SIG-M5 treated with dmso at 0.1 percent for 504 hours (cell line): ENCODE measurements at regions not wholly inside any gene's neighbourhood (a gene's known extent, or its start where the extent isn't known, plus 50 kb on each side); places are given as distances from the start of the nearest gene placed in this dataset.
"Not testable (repeated sequence)": the region's sequence is repeated elsewhere in the genome, so short reads cannot be mapped to it uniquely, and the experiment has no call there.

Source experiments
- DNase-seq: peaks from one replicate; lab custom pipeline; 2025; ENCODE audit not compliant: unreplicated experiment; lab: John Stamatoyannopoulos, UW

DNA sequence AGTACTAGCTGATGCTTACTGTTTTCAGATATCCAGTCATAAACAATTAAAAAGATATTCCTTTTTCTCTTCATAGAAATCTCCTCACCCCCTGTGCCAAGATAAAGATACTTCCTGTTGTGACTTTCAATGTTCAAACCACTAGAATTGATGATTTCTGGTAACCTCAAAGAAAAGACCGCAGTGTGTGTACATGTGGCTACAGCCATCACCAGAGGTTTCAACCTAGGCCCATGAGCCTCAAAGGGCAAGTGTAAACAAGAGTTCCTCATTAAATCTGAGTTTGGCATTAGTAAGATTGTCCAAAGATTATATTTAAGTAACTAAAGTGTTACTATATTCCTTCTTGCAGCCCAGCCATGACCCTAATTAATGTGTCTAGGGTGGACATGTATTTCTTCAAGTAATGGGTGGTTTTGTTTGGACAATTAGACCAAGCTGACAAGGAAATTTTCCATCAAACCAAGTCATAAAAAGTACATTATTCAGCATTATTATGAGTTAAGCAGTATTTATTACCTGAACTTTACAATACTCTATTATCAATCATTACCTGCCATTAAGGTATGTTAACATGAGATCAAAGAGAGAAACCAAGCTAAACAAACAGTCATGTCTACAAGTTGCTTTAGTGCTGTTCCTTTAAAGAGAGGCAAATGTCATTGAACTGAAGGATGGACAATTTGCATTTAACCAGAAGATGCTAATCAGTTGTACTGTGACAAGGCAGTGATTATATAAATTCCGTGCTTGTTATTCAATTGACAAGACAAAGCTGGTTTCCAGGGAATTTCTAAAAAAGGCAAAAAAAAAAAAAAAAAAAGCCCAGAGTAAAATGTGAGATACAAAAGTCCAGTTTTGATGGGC is 382.7 kb downstream of the LNPK start:
- DNase-seq, result no peak

GRCh38 chr2:175612280-175612679 is 389.8 kb downstream of the LNPK start:
- DNase-seq, result no peak

GRCh38 chr2:175606010-175606841 is 395.8 kb downstream of the LNPK start:
- DNase-seq, result no peak

DNA sequence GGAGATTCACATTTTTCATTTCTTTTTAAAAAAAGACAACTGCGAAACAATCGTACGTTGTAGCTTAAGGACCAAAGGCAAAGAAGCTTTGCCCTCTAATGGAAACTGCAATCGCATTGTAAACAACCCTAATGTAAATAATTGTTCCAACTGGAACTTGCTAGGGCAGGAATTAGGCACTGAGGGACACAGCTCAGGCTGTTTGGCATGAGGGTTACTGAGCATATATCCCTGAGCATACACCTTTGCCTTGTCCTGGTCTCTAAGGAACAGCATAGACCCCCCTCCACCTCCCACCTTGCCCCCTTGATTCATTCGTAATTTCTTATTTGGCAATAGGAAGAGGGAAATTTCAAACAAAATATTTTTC is 396.4 kb downstream of the LNPK start:
- DNase-seq, result no peak

- no peak for DNase-seq
These were observed 400.1 kb downstream of the LNPK start for GRCh38 chr2:175601969-175602368.

GRCh38 chr2:175599966-175600831 is 401.9 kb downstream of the LNPK start:
- no peak for DNase-seq

GRCh38 chr2:175597286-175597685 is 404.8 kb downstream of the LNPK start:
- DNase-seq, result no peak

GRCh38 chr2:175595139-175595538 is 406.9 kb downstream of the LNPK start:
- no peak for DNase-seq

- DNase-seq, result not testable (repeated sequence)
These were observed 408.2 kb downstream of the LNPK start for GRCh38 chr2:175593686-175594525.

DNA sequence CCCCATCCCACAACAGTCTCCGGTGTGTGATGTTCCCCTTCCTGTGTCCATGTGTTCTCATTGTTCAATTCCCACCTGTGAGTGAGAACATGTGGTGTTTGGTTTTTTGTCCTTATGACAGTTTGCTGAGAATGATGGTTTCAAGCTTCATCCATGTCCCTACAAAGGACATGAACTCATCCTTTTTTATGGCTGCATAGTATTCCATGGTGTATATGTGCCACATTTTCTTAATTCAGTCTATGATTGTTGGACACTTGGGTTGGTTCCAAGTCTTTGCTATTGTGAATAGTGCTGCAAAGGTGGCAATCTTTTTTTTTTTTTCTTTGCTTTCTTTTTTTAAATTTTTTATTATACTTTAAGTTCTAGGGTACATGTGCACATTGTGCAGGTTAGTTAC is 406.7 kb upstream of the ATP5MC3 start:
- DNase-seq, result not testable (repeated sequence)

- DNase-seq, result no peak
These were observed 404.0 kb upstream of the ATP5MC3 start for GRCh38 chr2:175585496-175585895.

DNA sequence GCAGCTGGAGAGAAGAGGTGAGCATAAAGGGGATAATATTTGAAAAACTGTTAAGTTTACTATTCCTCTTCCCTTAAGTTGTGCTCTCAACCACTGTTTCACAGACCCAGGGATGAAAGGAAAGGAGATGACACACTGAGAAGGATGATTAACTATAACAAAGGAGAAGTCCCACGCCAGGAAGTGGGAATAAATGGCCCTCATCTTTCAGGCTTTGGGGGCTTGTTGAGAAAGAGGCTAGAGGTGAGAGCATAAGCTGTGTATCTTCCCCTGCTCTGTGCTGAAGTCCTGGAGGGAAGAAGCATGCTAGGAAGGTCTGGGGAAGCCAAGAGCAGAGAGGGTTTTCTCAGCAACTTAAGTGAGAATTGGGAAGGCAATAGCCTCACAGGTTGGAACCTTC is 399.1 kb upstream of the ATP5MC3 start:
- peak; percentile 28 for DNase-seq

GRCh38 chr2:175579646-175580045 is 398.1 kb upstream of the ATP5MC3 start:
- DNase-seq, result peak; percentile 90

DNA sequence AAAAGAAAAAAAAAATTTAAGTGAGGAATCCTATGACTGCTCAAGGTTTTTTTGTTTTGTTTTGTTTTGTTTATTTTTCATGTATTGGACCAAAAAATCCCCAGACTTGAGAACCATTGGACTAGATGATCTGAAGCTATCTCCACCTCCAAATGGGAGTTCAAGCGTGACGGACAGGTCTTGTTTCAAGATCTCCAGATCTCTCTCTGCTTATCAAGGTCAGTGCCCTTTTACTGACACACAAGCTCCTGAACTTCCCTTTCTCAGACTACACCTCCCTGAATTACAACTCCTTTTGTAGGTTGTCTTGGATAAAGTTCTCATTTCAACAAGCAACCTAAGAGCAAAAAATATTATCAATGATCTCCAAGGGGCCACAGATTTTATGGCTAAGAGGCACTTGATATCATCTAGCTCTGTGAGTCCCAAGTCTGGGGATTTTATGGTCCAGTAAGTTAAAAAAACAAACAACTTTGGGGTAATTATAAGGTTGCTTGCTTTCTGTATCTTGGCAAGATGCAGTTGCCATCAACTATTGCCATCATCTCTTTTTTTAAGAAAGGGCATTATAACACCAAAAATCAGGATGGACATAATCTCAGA is 396.0 kb upstream of the ATP5MC3 start:
- DNase-seq, result no peak

DNA sequence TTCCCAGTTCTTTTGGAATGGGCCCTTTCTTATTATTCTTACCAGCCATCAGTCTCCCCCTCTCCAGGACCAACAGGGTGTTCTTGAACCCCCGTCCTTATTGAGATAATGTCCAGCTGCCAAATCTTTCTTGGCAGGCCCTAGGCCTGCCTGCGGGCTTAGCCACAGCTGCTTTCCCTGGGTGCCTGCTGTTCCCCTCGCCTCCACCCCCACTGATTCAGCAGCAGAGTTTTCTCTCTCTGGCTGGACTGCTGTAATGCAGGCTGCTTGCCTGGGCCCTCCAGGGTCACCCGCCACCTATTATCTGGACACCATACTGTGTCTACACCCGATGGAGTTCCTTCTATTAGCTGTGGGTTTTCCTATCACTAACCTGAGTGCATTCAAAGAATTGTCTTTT is 395.4 kb upstream of the ATP5MC3 start:
- no peak for DNase-seq

- no peak for DNase-seq
These were observed 394.8 kb upstream of the ATP5MC3 start for GRCh38 chr2:175576270-175576669.

DNA sequence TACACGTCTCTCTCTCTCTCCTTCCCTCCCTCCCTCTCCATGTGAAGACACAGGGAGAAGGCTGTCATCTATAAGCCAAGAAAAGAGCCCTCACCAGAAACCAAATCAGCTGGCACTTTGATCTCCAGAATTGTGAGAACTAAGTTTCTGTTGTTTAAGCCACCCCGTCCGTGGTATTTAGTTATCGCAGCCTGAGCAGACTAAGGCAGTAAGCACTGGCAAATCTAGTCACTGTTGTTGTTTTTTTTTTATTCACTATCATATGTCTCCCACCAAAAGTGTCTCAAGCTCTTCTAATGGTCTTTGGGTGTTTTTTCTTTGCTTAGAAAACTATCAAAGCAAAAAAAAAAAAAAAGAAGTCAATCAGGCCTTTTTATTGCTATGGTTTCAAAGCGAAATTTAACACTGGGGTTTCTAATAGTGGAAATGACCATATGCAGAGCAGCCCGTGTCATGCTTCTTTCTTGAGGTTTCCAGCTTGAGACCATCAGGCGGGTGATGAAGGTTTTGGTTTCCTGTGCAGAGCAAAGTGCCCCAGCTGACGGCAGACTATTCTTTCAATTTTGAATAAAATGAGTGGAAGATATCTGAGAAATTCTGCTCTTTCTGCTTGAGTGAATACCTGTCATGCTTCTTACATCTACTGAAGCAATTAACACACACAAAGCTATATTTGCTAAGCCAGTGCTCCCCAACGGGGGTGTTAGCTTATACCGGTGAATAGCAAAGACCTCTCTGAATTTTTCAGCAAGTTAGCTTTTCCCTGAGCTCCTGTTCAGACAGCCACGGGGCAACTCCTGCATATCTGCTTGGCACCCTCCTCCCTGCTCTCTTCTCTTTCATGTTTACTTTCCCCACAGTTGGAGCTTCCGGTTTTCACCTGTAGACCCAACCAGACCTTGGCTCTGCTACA is 394.1 kb upstream of the ATP5MC3 start:
- DNase-seq, result no peak

- DNase-seq, result no peak
These were observed 392.6 kb upstream of the ATP5MC3 start for GRCh38 chr2:175574069-175574468.
